ENCODE measurements at regions not wholly inside any gene's neighbourhood (a gene's known extent, or its start where the extent isn't known, plus 50 kb on each side); places are given as distances from the start of the nearest gene placed in this dataset.

- TF ChIP-seq ZFX (IDR thresholded peaks at IDR 0.05) (no peak), CTCF (conservative IDR thresholded peaks at IDR 0.05) (peak; percentile 80)
These were observed 103.2 kb upstream of the BEND6 start for GRCh38 chr6:56851541-56852259.

GRCh38 chr6:56851074-56851473 is 103.8 kb upstream of the BEND6 start:
- TF ChIP-seq ZFX (IDR thresholded peaks at IDR 0.05) (no peak), CTCF (conservative IDR thresholded peaks at IDR 0.05) (no peak)
- H3K27ac ChIP-seq = no peak overlapping the region

More at GRCh38 chr6:56851541-56852259, 103.2 kb upstream of the BEND6 start:
- H3K27ac ChIP-seq = no peak overlapping the region

- no peak overlapping the region for H3K27ac ChIP-seq
- TF ChIP-seq CTCF (conservative IDR thresholded peaks at IDR 0.05) (no peak), ZFX (IDR thresholded peaks at IDR 0.05) (no peak)
These were observed 104.3 kb upstream of the BEND6 start for GRCh38 chr6:56850626-56851025.

GRCh38 chr6:56849896-56850295 is 105.0 kb upstream of the BEND6 start:
- TF ChIP-seq CTCF (conservative IDR thresholded peaks at IDR 0.05) = no peak
- TF ChIP-seq ZFX (IDR thresholded peaks at IDR 0.05) = no peak
- H3K27ac ChIP-seq = no peak overlapping the region

GRCh38 chr6:56848105-56848504 is 106.8 kb upstream of the BEND6 start:
- TF ChIP-seq ZFX (IDR thresholded peaks at IDR 0.05) (no peak), CTCF (conservative IDR thresholded peaks at IDR 0.05) (no peak)
- H3K27ac ChIP-seq = no peak overlapping the region

GRCh38 chr6:56845032-56845431 is 109.9 kb upstream of the BEND6 start:
- TF ChIP-seq CTCF (conservative IDR thresholded peaks at IDR 0.05) = no peak
- TF ChIP-seq ZFX (IDR thresholded peaks at IDR 0.05) = no peak
- no peak overlapping the region for H3K27ac ChIP-seq

- H3K27ac ChIP-seq = no peak overlapping the region
- TF ChIP-seq ZFX (IDR thresholded peaks at IDR 0.05) (no peak), CTCF (conservative IDR thresholded peaks at IDR 0.05) (no peak)
These were observed 111.2 kb upstream of the BEND6 start for GRCh38 chr6:56843476-56844349.
